ENCODE measurements at regions not wholly inside any gene's neighbourhood (a gene's known extent, or its start where the extent isn't known, plus 50 kb on each side); places are given as distances from the start of the nearest gene placed in this dataset.

DNA sequence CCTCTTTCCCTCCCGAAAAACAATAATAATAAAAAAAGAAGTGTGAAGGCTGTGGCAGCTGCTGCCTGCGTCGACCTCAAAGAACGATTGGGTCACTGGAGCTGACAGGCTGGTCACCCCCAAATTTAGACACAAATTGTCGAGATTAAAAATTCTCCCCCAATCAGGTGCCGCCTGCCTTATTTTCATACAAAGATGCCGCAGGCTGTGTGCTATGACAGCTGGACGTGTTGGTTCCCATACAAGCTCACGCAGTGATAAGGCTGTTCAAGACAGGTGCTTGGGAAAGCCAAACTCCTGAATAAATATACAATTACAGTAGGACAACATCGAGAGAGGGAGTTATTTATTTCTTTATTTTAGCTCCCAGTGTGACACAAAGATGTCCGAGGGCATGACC, 1041.8 kb downstream of the VRK1 start:
- H3K4me1 ChIP-seq (ENCODE audit: control insufficient read depth, insufficient read depth, low read length), result no peaks in the 10 kb centered on the region
- no peak overlapping the region for H2AK5ac ChIP-seq (ENCODE audit: low read depth, low read length)
- H3K14ac ChIP-seq (replicated peaks; ENCODE audit: low read depth, low read length), result no peak overlapping the region
- no peaks in the 10 kb centered on the region; the same call in 1 of the 2 replicates for H4K20me1 ChIP-seq (ENCODE audit: insufficient read depth, low read length)
- no peak overlapping the region for H3K27ac ChIP-seq (ENCODE audit: insufficient read depth, low read length)
- DNase-seq (no peak), ATAC-seq (ENCODE audit: low read depth) (no peak)
- H3K4me3 ChIP-seq (ENCODE audit: insufficient read depth, low read depth, low read length), result no peak overlapping the region
- no peaks in the 10 kb centered on the region for H3K27me3 ChIP-seq (ENCODE audit: control insufficient read depth, insufficient read depth, low read length)
- H3K36me3 ChIP-seq (ENCODE audit: control insufficient read depth, insufficient read depth, low read length), result no peaks in the 10 kb centered on the region
- dilution Hi-C loops (cut with HindIII; ENCODE audit: low sequenced_read_pairs, unreplicated experiment), result no loop called here
- no peak overlapping the region for H3K4me2 ChIP-seq (ENCODE audit: low read depth, low read length)
- H2BK5ac ChIP-seq (ENCODE audit: low read depth, low read length, poor library complexity, severe bottlenecking), result no peak overlapping the region
- no peaks in the 10 kb centered on the region for H3K9me1 ChIP-seq (ENCODE audit: insufficient read depth, low read length)
- H2AK9ac ChIP-seq (replicated peaks; ENCODE audit: low read depth, low read length, poor library complexity), result no peak overlapping the region
- no peak overlapping the region for H3K9ac ChIP-seq (ENCODE audit: low read depth, low read length)
- POLR2A ChIA-PET (ENCODE audit: unreplicated experiment), result no interaction called here
- no CpG with 5 or more reads among the region's 11 CpGs for WGBS, 2 experiments (ENCODE audit: extremely low coverage in 2 of 2, insufficient read length in 1 of 2)
- no peak overlapping the region for H3K23ac ChIP-seq (ENCODE audit: low read depth, low read length)
- no peak for TF ChIP-seq RCOR1 (IDR thresholded peaks at IDR 0.05; ENCODE audit: insufficient replicate concordance, low read length)
- no peak for TF ChIP-seq NFE2L2 (IDR thresholded peaks at IDR 0.05; ENCODE audit: low read depth, low read length)
- TF ChIP-seq MAFK (IDR thresholded peaks at IDR 0.05; ENCODE audit: low read depth, low read length), result no peak
- TF ChIP-seq ELK1 (IDR thresholded peaks at IDR 0.05; ENCODE audit: borderline replicate concordance, low read depth, low read length), result no peak
- no peak for TF ChIP-seq RAD21 (IDR thresholded peaks at IDR 0.05; ENCODE audit: low read length)
- H2BK20ac ChIP-seq (ENCODE audit: low read depth, low read length), result no peak overlapping the region
- H2AFZ ChIP-seq (replicated peaks; ENCODE audit: low read length, poor library complexity), result no peak overlapping the region
- H3K56ac ChIP-seq (ENCODE audit: extremely low read depth, insufficient read depth, low read length), result no peak overlapping the region
- no peak overlapping the region for H4K8ac ChIP-seq (ENCODE audit: low read depth in 2 of 2, low read length in 2 of 2)
- H4K5ac ChIP-seq (ENCODE audit: low read depth, low read length), result no peak overlapping the region
- in situ Hi-C loops (cut with MboI; ENCODE audit: low sequenced_read_pairs), result no loop called here
- no peak overlapping the region for H3K4ac ChIP-seq (ENCODE audit: low read depth, low read length)
- no TSS peak for BruUV-seq (replicated peaks)
- no peak overlapping the region for H3K18ac ChIP-seq (ENCODE audit: low read depth, low read length)
- H2BK120ac ChIP-seq (ENCODE audit: low read depth, low read length), result no peak overlapping the region
- no peaks in the 10 kb centered on the region for H3K79me1 ChIP-seq (ENCODE audit: low read depth in 1 of 2, low read length in 2 of 2)
- CTCF ChIA-PET, result no interaction called here
- intact Hi-C loops (cut with micrococcal nuclease), result no loop called here
- peaks cover 39% of the 10 kb centered on the region for H3K9me3 ChIP-seq (ENCODE audit: control insufficient read depth, insufficient read depth, low read length)
- H2BK15ac ChIP-seq (ENCODE audit: low read depth, low read length), result no peak overlapping the region
- H4K91ac ChIP-seq (ENCODE audit: insufficient read depth, low read depth, low read length), result no peak overlapping the region

Data from IMR-90 (cell line).